HG03095 (cell line): ENCODE measurements at regions not wholly inside any gene's neighbourhood (a gene's known extent, or its start where the extent isn't known, plus 50 kb on each side); places are given as distances from the start of the nearest gene placed in this dataset.
"Not testable (repeated sequence)": the region's sequence is repeated elsewhere in the genome, so short reads cannot be mapped to it uniquely, and the experiment has no call there.

Source experiments
- ATAC-seq: cut with Tn5 transposase; IDR thresholded peaks from one replicate; pipeline ENCODE4 v1.9.1; 2021; ENCODE audit warnings: moderate library complexity; ENCODE audit not compliant: unreplicated experiment

- ATAC-seq: no peak
These were observed 583.5 kb upstream of the TUSC1 start for GRCh38 chr9:26261503-26262330.

GRCh38 chr9:26260238-26260637 is 582.0 kb upstream of the TUSC1 start:
- ATAC-seq: no peak

GRCh38 chr9:26247861-26248260 is 569.6 kb upstream of the TUSC1 start:
- ATAC-seq: no peak

GRCh38 chr9:26244661-26245451 is 566.6 kb upstream of the TUSC1 start:
- ATAC-seq: no peak

GRCh38 chr9:26243726-26244125 is 565.5 kb upstream of the TUSC1 start:
- ATAC-seq: no peak

GRCh38 chr9:26243029-26243697 is 564.9 kb upstream of the TUSC1 start:
- no peak for ATAC-seq

GRCh38 chr9:26240020-26240419 is 561.8 kb upstream of the TUSC1 start:
- ATAC-seq: no peak

- no peak for ATAC-seq
These were observed 559.0 kb upstream of the TUSC1 start for GRCh38 chr9:26237256-26237655.

GRCh38 chr9:26234865-26235264 is 556.6 kb upstream of the TUSC1 start:
- no peak for ATAC-seq

- no peak for ATAC-seq
These were observed 553.1 kb upstream of the TUSC1 start for GRCh38 chr9:26231391-26231790.

GRCh38 chr9:26229324-26230054 is 551.2 kb upstream of the TUSC1 start:
- no peak for ATAC-seq

GRCh38 chr9:26228273-26228672 is 550.0 kb upstream of the TUSC1 start:
- ATAC-seq: no peak

GRCh38 chr9:26221290-26221689 is 543.0 kb upstream of the TUSC1 start:
- ATAC-seq: no peak

- ATAC-seq: no peak
These were observed 542.1 kb upstream of the TUSC1 start for GRCh38 chr9:26220367-26220766.

GRCh38 chr9:26219961-26220360 is 541.7 kb upstream of the TUSC1 start:
- ATAC-seq: no peak

- ATAC-seq: no peak
These were observed 538.5 kb upstream of the TUSC1 start for GRCh38 chr9:26216702-26217101.

- not testable (repeated sequence) for ATAC-seq
These were observed 536.6 kb upstream of the TUSC1 start for GRCh38 chr9:26214713-26215444.

GRCh38 chr9:26210338-26210851 is 532.2 kb upstream of the TUSC1 start:
- ATAC-seq: no peak

- ATAC-seq: no peak
These were observed 527.0 kb upstream of the TUSC1 start for GRCh38 chr9:26205261-26205660.

GRCh38 chr9:26193237-26193636 is 515.0 kb upstream of the TUSC1 start:
- no peak for ATAC-seq
